OCI-LY3 (cell line): ENCODE measurements at regions not wholly inside any gene's neighbourhood (a gene's known extent, or its start where the extent isn't known, plus 50 kb on each side); places are given as distances from the start of the nearest gene placed in this dataset.

Experiments
- H2AFZ ChIP-seq: fragments of 200-600, 300-600 bp; shearing (Covaris generic); 2 replicates; pipeline ENCODE4 v1.6.0; 2014; ENCODE audit warnings: antibody characterized with exemption, low read depth, low read length
- H3K27ac ChIP-seq: fragments of 200-600, 300-600 bp; sonication (generic); 2 replicates; pipeline ENCODE4 v1.5.1; 2014; ENCODE audit warnings: mild to moderate bottlenecking, low read length, moderate library complexity, mixed read lengths
- H3K27me3 ChIP-seq: fragments of 200-600, 300-600 bp; sonication (generic); 2 replicates; pipeline ENCODE4 v1.6.1; 2014; ENCODE audit warnings: low read depth, low read length, mixed read lengths
- H3K36me3 ChIP-seq: fragments of 200-600, 300-600 bp; sonication (generic); replicated peaks from 2 replicates; pipeline ENCODE3; 2014; ENCODE audit warnings: low read depth, low read length, mixed read lengths
- H3K4me1 ChIP-seq: fragments of 300-600, 200-600 bp; sonication (generic); 2 replicates; pipeline ENCODE4 v1.6.1; 2014; ENCODE audit warnings: low read length, mixed read lengths
- H3K4me2 ChIP-seq: fragments of 200-600, 300-600 bp; sonication (generic); 2 replicates; pipeline ENCODE4 v1.6.1; 2014; ENCODE audit warnings: low read length, mixed read lengths
- H3K4me3 ChIP-seq: fragments of 300-600, 200-600 bp; sonication (generic); 2 replicates; pipeline ENCODE4 v1.5.1; 2014; ENCODE audit warnings: antibody characterized with exemption, mild to moderate bottlenecking, low read length, moderate library complexity
- H3K79me2 ChIP-seq: fragments of 300-600, 200-600 bp; shearing (Covaris generic); 2 replicates; pipeline ENCODE4 v1.6.1; 2014; ENCODE audit warnings: mild to moderate bottlenecking, low read length, mixed read lengths
- H3K9ac ChIP-seq: fragments of 300-600, 200-600 bp; shearing (Covaris generic); 2 replicates; pipeline ENCODE4 v1.6.0; 2014; ENCODE audit warnings: mild to moderate bottlenecking, low read length, moderate library complexity
- H3K9me3 ChIP-seq: fragments of 200-600, 300-600 bp; shearing (Covaris generic); 2 replicates; pipeline ENCODE4 v1.6.1; 2014; ENCODE audit warnings: low read length, mixed read lengths; ENCODE audit not compliant: insufficient read depth
- H4K20me1 ChIP-seq: fragments of 200-600, 300-600 bp; sonication (generic); 2 replicates; pipeline ENCODE4 v1.6.1; 2016; ENCODE audit warnings: low read length, mixed read lengths; ENCODE audit not compliant: insufficient read depth
- EZH2phosphoT487 ChIP-seq: fragments of 200-600 bp; shearing (Covaris generic); IDR thresholded peaks from 2 replicates; pipeline ENCODE4 v1.6.1; 2018; ENCODE audit warnings: antibody characterized with exemption, mixed run types, low read depth
- TF ChIP-seq, protein P1 (sequence below): fragments of 200-600, 300-600 bp; sonication (generic); IDR thresholded peaks from 2 replicates; pipeline ENCODE4 v1.5.1; 2014; ENCODE audit warnings: antibody characterized with exemption, low read length, low read depth

DNA sequence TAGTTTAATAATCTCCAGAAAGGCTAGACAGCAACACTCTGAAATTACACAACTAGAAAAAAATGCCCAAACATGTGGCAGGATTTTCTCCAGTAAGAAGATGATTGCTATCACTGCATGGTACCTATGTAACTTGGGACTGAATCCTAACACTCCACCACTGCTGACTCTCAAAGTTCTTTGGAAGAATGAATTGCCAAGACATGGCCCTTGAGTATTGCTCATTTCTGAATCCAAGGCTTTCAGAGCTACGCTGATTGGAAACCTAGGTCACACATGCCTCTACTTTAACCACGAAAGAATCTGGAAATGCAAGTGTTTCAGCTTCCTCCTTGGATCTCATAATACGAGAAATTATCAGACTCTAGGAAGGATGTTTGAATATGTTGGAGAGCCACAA, 167.5 kb upstream of the CELF2 start:
- Histone ChIP-seq H3K9me3 (no peaks in the 10 kb centered on the region), H3K9ac (no peak overlapping the region)
- TF ChIP-seq EZH2phosphoT487: no peak
- TF ChIP-seq, protein P1, sequence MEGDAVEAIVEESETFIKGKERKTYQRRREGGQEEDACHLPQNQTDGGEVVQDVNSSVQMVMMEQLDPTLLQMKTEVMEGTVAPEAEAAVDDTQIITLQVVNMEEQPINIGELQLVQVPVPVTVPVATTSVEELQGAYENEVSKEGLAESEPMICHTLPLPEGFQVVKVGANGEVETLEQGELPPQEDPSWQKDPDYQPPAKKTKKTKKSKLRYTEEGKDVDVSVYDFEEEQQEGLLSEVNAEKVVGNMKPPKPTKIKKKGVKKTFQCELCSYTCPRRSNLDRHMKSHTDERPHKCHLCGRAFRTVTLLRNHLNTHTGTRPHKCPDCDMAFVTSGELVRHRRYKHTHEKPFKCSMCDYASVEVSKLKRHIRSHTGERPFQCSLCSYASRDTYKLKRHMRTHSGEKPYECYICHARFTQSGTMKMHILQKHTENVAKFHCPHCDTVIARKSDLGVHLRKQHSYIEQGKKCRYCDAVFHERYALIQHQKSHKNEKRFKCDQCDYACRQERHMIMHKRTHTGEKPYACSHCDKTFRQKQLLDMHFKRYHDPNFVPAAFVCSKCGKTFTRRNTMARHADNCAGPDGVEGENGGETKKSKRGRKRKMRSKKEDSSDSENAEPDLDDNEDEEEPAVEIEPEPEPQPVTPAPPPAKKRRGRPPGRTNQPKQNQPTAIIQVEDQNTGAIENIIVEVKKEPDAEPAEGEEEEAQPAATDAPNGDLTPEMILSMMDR: no peak

GRCh38 chr10:10852464-10852863, 165.2 kb upstream of the CELF2 start:
- H3K27ac ChIP-seq: no peak overlapping the region
- no peaks in the 10 kb centered on the region for H3K79me2 ChIP-seq
- H3K9ac ChIP-seq: no peak overlapping the region
- TF ChIP-seq, protein P1: no peak
- no peak for TF ChIP-seq EZH2phosphoT487
- peaks cover 9% of the 10 kb centered on the region for H3K4me1 ChIP-seq
- H3K36me3 ChIP-seq: no peaks in the 10 kb centered on the region
- no peaks in the 10 kb centered on the region for H3K9me3 ChIP-seq
- no peak overlapping the region for H3K4me3 ChIP-seq
- no peaks in the 10 kb centered on the region for H4K20me1 ChIP-seq
- 0 out of 2 replicates have a peak, but pooled peaks cover 5% of the 10 kb centered on the region for H3K27me3 ChIP-seq
- no peak overlapping the region for H3K4me2 ChIP-seq
- H2AFZ ChIP-seq: no peak overlapping the region

More for the DNA sequence above, 167.5 kb upstream of the CELF2 start:
- no peak overlapping the region for H3K4me3 ChIP-seq
- peaks cover 5% of the 10 kb centered on the region; the same call in 1 of the 2 replicates for H3K27me3 ChIP-seq
- H3K4me1 ChIP-seq: peaks cover 7% of the 10 kb centered on the region
- H3K36me3 ChIP-seq: no peaks in the 10 kb centered on the region
- no peak overlapping the region for H3K4me2 ChIP-seq
- no peaks in the 10 kb centered on the region for H3K79me2 ChIP-seq
- no peaks in the 10 kb centered on the region for H4K20me1 ChIP-seq
- H2AFZ ChIP-seq: no peak overlapping the region
- no peak overlapping the region for H3K27ac ChIP-seq

DNA sequence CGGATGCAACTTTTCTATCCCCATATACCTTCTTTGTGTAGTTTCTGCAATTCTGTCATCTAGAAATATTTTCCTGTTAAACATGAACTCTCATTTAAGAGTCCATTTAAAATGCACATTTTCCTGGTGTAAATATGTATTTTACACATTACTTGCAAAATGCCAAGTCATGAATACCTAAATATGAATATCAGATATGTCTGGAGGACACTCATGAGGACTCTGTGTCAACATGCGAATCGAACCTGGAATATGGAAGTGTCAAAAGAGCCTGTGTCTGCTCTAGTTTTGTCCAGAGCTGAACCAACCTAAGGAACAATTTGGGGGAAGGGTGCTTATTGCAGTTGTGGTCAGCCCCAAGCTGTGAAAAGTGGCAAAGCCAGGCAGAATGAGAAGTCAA, 163.7 kb upstream of the CELF2 start:
- Histone ChIP-seq H2AFZ (no peak overlapping the region), H3K36me3 (no peaks in the 10 kb centered on the region), H3K4me2 (no peak overlapping the region), H3K27me3 (no peaks in the 10 kb centered on the region), H3K9ac (no peak overlapping the region), H3K79me2 (no peaks in the 10 kb centered on the region), H4K20me1 (no peaks in the 10 kb centered on the region), H3K9me3 (no peaks in the 10 kb centered on the region), H3K27ac (no peak overlapping the region), H3K4me3 (no peak overlapping the region), H3K4me1 (peaks cover 9% of the 10 kb centered on the region)
- no peak for TF ChIP-seq EZH2phosphoT487
- TF ChIP-seq, protein P1: no peak

GRCh38 chr10:10854725-10855124, 162.9 kb upstream of the CELF2 start:
- Histone ChIP-seq H3K9me3 (no peaks in the 10 kb centered on the region), H4K20me1 (no peaks in the 10 kb centered on the region), H3K9ac (no peak overlapping the region), H3K36me3 (no peaks in the 10 kb centered on the region), H3K4me3 (no peak overlapping the region), H3K79me2 (no peaks in the 10 kb centered on the region), H2AFZ (no peak overlapping the region), H3K27ac (no peak overlapping the region), H3K4me2 (peak overlapping the region; percentile 7; the same call in 1 of the 2 replicates), H3K4me1 (peaks cover 9% of the 10 kb centered on the region), H3K27me3 (no peaks in the 10 kb centered on the region)
- TF ChIP-seq, protein P1: no peak
- TF ChIP-seq EZH2phosphoT487: no peak
